ENCODE measurements at regions not wholly inside any gene's neighbourhood (a gene's known extent, or its start where the extent isn't known, plus 50 kb on each side); places are given as distances from the start of the nearest gene placed in this dataset.

DNA sequence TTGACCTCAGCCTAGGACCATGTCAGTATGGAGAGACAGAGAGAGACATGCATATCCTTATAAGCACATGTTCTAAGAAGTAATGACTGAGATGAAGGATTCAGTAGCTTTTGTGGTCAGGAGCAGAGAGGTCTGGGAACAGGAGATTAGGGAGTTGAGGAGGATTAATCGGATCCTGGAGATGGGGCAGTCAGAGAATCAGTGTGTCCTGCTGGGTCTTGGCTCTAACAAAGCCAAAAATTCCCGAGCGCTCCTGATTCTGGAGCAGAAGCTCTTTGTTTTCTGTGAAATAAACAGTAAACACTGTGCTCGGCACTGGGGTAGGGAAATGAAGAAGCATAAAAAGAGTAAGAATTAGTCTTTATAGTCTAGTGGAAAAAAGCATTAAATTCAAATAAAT is 520.0 kb upstream of the CLINT1 start:
- in situ Hi-C loops (cut with MboI) (no loop called here), intact Hi-C loops (cut with micrococcal nuclease; ENCODE audit: unreplicated experiment) (no loop called here)
- Histone ChIP-seq H3K4me2 (ENCODE audit: control insufficient read depth, insufficient read depth) (no peak overlapping the region), H3K79me2 (ENCODE audit: control insufficient read depth, insufficient read depth, low read length) (no peaks in the 10 kb centered on the region), H3K27me3 (replicated peaks in 1 of 2; ENCODE audit: control insufficient read depth in 2 of 2, insufficient read depth in 2 of 2, low read length in 1 of 2) (no peaks in the 10 kb centered on the region), H3K4me1 (ENCODE audit: control insufficient read depth, insufficient read depth, low read length) (no peaks in the 10 kb centered on the region; the same call in 1 of the 2 replicates), H3K9ac (ENCODE audit: control insufficient read depth, insufficient read depth, low read length) (no peak overlapping the region), H3K9me3 (replicated peaks; ENCODE audit: control insufficient read depth, insufficient read depth, low read length) (no peaks in the 10 kb centered on the region), H3K4me3 (no peak overlapping the region), H2AFZ (ENCODE audit: control insufficient read depth, low read depth, low read length) (no peak overlapping the region), H3K36me3 (ENCODE audit: control insufficient read depth in 2 of 2, insufficient read depth in 2 of 2, low read length in 1 of 2) (no peaks in the 10 kb centered on the region), H4K20me1 (ENCODE audit: control insufficient read depth, insufficient read depth) (no peaks in the 10 kb centered on the region), H3K27ac (ENCODE audit: control insufficient read depth, insufficient read depth) (no peak overlapping the region)
- RAD21 ChIA-PET (ENCODE audit: unreplicated experiment) = no interaction called here
- no peak for DNase-seq (ENCODE audit: low read depth, low spot score)
- 48% methylated on average over 4 of the region's 4 CpGs for WGBS (ENCODE audit: insufficient coverage, insufficient replicate concordance, low lambda C conversion rate, missing lambda C conversion rate)
- no peak for FAIRE-seq
- POLR2A ChIA-PET = interaction anchor here (0.7 kb wide), 1 partner anchor 249 kb away, joined by 3 read pairs; no protein-coding TSS in a partner anchor
- CTCF ChIA-PET = interaction anchor here (0.6 to 0.7 kb wide), 3 partner anchors 11 to 537 kb away, joined by 3 to 4 read pairs (median 4); no protein-coding TSS in a partner anchor
- no peak for TF ChIP-seq POLR2A (IDR thresholded peaks at IDR 0.05; ENCODE audit: low read depth, low read length)
- no peak for TF ChIP-seq SIN3A (IDR thresholded peaks at IDR 0.05; ENCODE audit: low read depth, low read length)
- TF ChIP-seq, protein P1, sequence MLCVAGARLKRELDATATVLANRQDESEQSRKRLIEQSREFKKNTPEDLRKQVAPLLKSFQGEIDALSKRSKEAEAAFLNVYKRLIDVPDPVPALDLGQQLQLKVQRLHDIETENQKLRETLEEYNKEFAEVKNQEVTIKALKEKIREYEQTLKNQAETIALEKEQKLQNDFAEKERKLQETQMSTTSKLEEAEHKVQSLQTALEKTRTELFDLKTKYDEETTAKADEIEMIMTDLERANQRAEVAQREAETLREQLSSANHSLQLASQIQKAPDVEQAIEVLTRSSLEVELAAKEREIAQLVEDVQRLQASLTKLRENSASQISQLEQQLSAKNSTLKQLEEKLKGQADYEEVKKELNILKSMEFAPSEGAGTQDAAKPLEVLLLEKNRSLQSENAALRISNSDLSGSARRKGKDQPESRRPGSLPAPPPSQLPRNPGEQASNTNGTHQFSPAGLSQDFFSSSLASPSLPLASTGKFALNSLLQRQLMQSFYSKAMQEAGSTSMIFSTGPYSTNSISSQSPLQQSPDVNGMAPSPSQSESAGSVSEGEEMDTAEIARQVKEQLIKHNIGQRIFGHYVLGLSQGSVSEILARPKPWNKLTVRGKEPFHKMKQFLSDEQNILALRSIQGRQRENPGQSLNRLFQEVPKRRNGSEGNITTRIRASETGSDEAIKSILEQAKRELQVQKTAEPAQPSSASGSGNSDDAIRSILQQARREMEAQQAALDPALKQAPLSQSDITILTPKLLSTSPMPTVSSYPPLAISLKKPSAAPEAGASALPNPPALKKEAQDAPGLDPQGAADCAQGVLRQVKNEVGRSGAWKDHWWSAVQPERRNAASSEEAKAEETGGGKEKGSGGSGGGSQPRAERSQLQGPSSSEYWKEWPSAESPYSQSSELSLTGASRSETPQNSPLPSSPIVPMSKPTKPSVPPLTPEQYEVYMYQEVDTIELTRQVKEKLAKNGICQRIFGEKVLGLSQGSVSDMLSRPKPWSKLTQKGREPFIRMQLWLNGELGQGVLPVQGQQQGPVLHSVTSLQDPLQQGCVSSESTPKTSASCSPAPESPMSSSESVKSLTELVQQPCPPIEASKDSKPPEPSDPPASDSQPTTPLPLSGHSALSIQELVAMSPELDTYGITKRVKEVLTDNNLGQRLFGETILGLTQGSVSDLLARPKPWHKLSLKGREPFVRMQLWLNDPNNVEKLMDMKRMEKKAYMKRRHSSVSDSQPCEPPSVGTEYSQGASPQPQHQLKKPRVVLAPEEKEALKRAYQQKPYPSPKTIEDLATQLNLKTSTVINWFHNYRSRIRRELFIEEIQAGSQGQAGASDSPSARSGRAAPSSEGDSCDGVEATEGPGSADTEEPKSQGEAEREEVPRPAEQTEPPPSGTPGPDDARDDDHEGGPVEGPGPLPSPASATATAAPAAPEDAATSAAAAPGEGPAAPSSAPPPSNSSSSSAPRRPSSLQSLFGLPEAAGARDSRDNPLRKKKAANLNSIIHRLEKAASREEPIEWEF (IDR thresholded peaks at IDR 0.05; ENCODE audit: insufficient replicate concordance, low read depth, low read length) = no peak
- no peak for TF ChIP-seq GABPA (IDR thresholded peaks at IDR 0.05; ENCODE audit: low read depth)
- no peak for TF ChIP-seq SIX5 (IDR thresholded peaks at IDR 0.05; ENCODE audit: low read depth, low read length, severe bottlenecking)
- TF ChIP-seq, protein P2, sequence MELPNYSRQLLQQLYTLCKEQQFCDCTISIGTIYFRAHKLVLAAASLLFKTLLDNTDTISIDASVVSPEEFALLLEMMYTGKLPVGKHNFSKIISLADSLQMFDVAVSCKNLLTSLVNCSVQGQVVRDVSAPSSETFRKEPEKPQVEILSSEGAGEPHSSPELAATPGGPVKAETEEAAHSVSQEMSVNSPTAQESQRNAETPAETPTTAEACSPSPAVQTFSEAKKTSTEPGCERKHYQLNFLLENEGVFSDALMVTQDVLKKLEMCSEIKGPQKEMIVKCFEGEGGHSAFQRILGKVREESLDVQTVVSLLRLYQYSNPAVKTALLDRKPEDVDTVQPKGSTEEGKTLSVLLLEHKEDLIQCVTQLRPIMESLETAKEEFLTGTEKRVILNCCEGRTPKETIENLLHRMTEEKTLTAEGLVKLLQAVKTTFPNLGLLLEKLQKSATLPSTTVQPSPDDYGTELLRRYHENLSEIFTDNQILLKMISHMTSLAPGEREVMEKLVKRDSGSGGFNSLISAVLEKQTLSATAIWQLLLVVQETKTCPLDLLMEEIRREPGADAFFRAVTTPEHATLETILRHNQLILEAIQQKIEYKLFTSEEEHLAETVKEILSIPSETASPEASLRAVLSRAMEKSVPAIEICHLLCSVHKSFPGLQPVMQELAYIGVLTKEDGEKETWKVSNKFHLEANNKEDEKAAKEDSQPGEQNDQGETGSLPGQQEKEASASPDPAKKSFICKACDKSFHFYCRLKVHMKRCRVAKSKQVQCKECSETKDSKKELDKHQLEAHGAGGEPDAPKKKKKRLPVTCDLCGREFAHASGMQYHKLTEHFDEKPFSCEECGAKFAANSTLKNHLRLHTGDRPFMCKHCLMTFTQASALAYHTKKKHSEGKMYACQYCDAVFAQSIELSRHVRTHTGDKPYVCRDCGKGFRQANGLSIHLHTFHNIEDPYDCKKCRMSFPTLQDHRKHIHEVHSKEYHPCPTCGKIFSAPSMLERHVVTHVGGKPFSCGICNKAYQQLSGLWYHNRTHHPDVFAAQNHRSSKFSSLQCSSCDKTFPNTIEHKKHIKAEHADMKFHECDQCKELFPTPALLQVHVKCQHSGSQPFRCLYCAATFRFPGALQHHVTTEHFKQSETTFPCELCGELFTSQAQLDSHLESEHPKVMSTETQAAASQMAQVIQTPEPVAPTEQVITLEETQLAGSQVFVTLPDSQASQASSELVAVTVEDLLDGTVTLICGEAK (IDR thresholded peaks at IDR 0.05; ENCODE audit: borderline replicate concordance) = no peak
- TF ChIP-seq EGR1 (IDR thresholded peaks at IDR 0.05; ENCODE audit: borderline replicate concordance in 1 of 2, low read depth in 2 of 2, low read length in 2 of 2) = no peak
- SMC1A ChIA-PET (ENCODE audit: uncharacterized antibody, unreplicated experiment) = interaction anchor here (0.6 to 0.8 kb wide), 3 partner anchors 15 to 420 kb away, joined by 3 to 4 read pairs (median 3); no protein-coding TSS in a partner anchor
- ATAC-seq = no peak
- BruUV-seq (replicated peaks) = no TSS peak
